Trophoblast cell (in vitro differentiated cells and primary cell): ENCODE measurements at regions not wholly inside any gene's neighbourhood (a gene's known extent, or its start where the extent isn't known, plus 50 kb on each side); places are given as distances from the start of the nearest gene placed in this dataset.

ENCODE experiments used
- DNase-seq, 2 donors: peaks; one replicate each; pipeline ENCODE4 v3.0.0-alpha.2; 2016
- H2AFZ ChIP-seq: 2 replicates; pipeline ENCODE4 v1.6.1; 2013; ENCODE audit warnings: low read length, moderate library complexity, mild to moderate bottlenecking; ENCODE audit not compliant: insufficient read depth, poor library complexity
- H2AK5ac ChIP-seq: 2 replicates; pipeline ENCODE4 v1.6.1; 2013; ENCODE audit warnings: mild to moderate bottlenecking, low read length
- H2BK120ac ChIP-seq: 2 replicates; pipeline ENCODE4 v1.6.1; 2013; ENCODE audit warnings: low read length, mild to moderate bottlenecking, moderate library complexity; ENCODE audit not compliant: insufficient read depth, poor library complexity
- H2BK12ac ChIP-seq: 2 replicates; pipeline ENCODE4 v1.6.1; 2013; ENCODE audit warnings: mild to moderate bottlenecking, low read length, moderate library complexity
- H2BK5ac ChIP-seq: 2 replicates; pipeline ENCODE4 v1.6.1; 2013; ENCODE audit warnings: low read length, low read depth, moderate library complexity, mild to moderate bottlenecking; ENCODE audit not compliant: poor library complexity
- H3K14ac ChIP-seq: 2 replicates; pipeline ENCODE4 v1.6.1; 2013; ENCODE audit warnings: mild to moderate bottlenecking, low read length
- H3K18ac ChIP-seq: 2 replicates; pipeline ENCODE4 v1.6.1; 2013; ENCODE audit warnings: mild to moderate bottlenecking, low read length
- H3K23ac ChIP-seq: 2 replicates; pipeline ENCODE4 v1.6.1; 2013; ENCODE audit warnings: low read length
- H3K27ac ChIP-seq: 2 replicates; pipeline ENCODE4 v1.5.1; 2013; ENCODE audit warnings: low read depth, mild to moderate bottlenecking, inconsistent platforms, low read length, moderate library complexity
- H3K27me3 ChIP-seq: 2 replicates; pipeline ENCODE4 v1.6.1; 2013; ENCODE audit warnings: inconsistent platforms, mild to moderate bottlenecking, low read length, moderate library complexity; ENCODE audit not compliant: insufficient read depth
- H3K36me3 ChIP-seq, 2 experiments: 1 replicate in 1 of 2; 2 replicates in 1 of 2; pipeline ENCODE4 v1.6.1; 2013; ENCODE audit warnings: low read length in 2 of 2, mild to moderate bottlenecking in 2 of 2, moderate library complexity in 1 of 2; ENCODE audit not compliant: insufficient read depth in 2 of 2, control insufficient read depth in 1 of 2
- H3K4ac ChIP-seq: 2 replicates; pipeline ENCODE4 v1.6.1; 2013; ENCODE audit warnings: low read depth, mild to moderate bottlenecking, low read length, moderate library complexity
- H3K4me1 ChIP-seq, 2 experiments: 1 replicate in 1 of 2; 2 replicates in 1 of 2; pipeline ENCODE4 v1.6.1; 2013; ENCODE audit warnings: low read length in 2 of 2, mild to moderate bottlenecking in 2 of 2, moderate library complexity in 1 of 2; ENCODE audit not compliant: insufficient read depth in 2 of 2, control insufficient read depth in 1 of 2
- H3K4me2 ChIP-seq: 2 replicates; pipeline ENCODE4 v1.6.1; 2013; ENCODE audit warnings: inconsistent platforms, mild to moderate bottlenecking, low read length, moderate library complexity
- H3K4me3 ChIP-seq: 2 replicates; pipeline ENCODE4 v1.5.1; 2013; ENCODE audit warnings: mild to moderate bottlenecking, low read depth, low read length, inconsistent platforms
- H3K79me1 ChIP-seq: one replicate; pipeline ENCODE4 v1.6.1; 2013; ENCODE audit warnings: low read length
- H3K79me2 ChIP-seq: 2 replicates; pipeline ENCODE4 v1.6.1; 2013; ENCODE audit warnings: low read length, mild to moderate bottlenecking; ENCODE audit not compliant: control insufficient read depth, insufficient read depth, poor library complexity
- H3K9ac ChIP-seq: 2 replicates; pipeline ENCODE4 v1.6.1; 2013; ENCODE audit warnings: mild to moderate bottlenecking, low read length
- H3K9me3 ChIP-seq: 2 replicates; pipeline ENCODE4 v1.6.1; 2013; ENCODE audit warnings: low read depth, mild to moderate bottlenecking, control low read depth, inconsistent platforms, low read length; ENCODE audit not compliant: insufficient read depth
- H4K12ac ChIP-seq: 2 replicates; pipeline ENCODE4 v1.6.1; 2013; ENCODE audit warnings: low read depth, mild to moderate bottlenecking, low read length, moderate library complexity
- H4K8ac ChIP-seq: 2 replicates; pipeline ENCODE4 v1.6.1; 2013; ENCODE audit warnings: low read depth, mild to moderate bottlenecking, low read length, moderate library complexity
- H4K91ac ChIP-seq: one replicate; pipeline ENCODE4 v1.6.1; 2013; ENCODE audit warnings: low read depth, mild to moderate bottlenecking, low read length, moderate library complexity
- WGBS: extraction: QIAGEN DNeasy Blood & Tissue Kit; methylation state at CpG from one replicate; pipeline ENCODE4 v1.1.7; 2013; ENCODE audit warnings: missing lambda C conversion rate; ENCODE audit not compliant: insufficient read length, insufficient coverage; ENCODE audit errors: extremely low coverage; 5-methylcytosine and 5-hydroxymethylcytosine counted together

GRCh38 chr17:72187556-72187955, 66.7 kb downstream of the SOX9 start:
- H2BK12ac ChIP-seq: no peak overlapping the region
- no peak overlapping the region for H4K91ac ChIP-seq
- no peak overlapping the region for H3K23ac ChIP-seq
- H3K79me2 ChIP-seq: no peaks in the 10 kb centered on the region
- no peak overlapping the region for H3K4ac ChIP-seq
- no peak overlapping the region for H2AFZ ChIP-seq
- H2BK5ac ChIP-seq: no peak overlapping the region
- peaks cover 9% of the 10 kb centered on the region for H3K9me3 ChIP-seq
- H3K27ac ChIP-seq: no peak overlapping the region
- H4K8ac ChIP-seq: no peak overlapping the region
- H3K18ac ChIP-seq: no peak overlapping the region
- WGBS: no CpG with 5 or more reads among the region's 8 CpGs
- no peak overlapping the region for H3K4me3 ChIP-seq
- no peak overlapping the region for H4K12ac ChIP-seq
- H2BK120ac ChIP-seq: no peak overlapping the region
- no peak overlapping the region for H3K4me2 ChIP-seq
- H2AK5ac ChIP-seq: no peak overlapping the region
- H3K14ac ChIP-seq: no peak overlapping the region
- no peak for DNase-seq
- H3K36me3 ChIP-seq: no peaks in the 10 kb centered on the region
- H3K9ac ChIP-seq: no peak overlapping the region
- H3K4me1 ChIP-seq: no peaks in the 10 kb centered on the region
- H3K79me1 ChIP-seq: no peaks in the 10 kb centered on the region
- H3K27me3 ChIP-seq: no peaks in the 10 kb centered on the region

- Histone ChIP-seq H3K79me1 (no peaks in the 10 kb centered on the region), H3K18ac (no peak overlapping the region), H2BK120ac (no peak overlapping the region), H2AFZ (no peak overlapping the region), H2BK5ac (no peak overlapping the region), H2BK12ac (no peak overlapping the region), H3K4me1 (no peaks in the 10 kb centered on the region), H3K27me3 (no peaks in the 10 kb centered on the region), H2AK5ac (no peak overlapping the region), H4K12ac (no peak overlapping the region), H3K36me3 (no peaks in the 10 kb centered on the region), H4K8ac (no peak overlapping the region), H3K9ac (no peak overlapping the region), H3K4me2 (no peak overlapping the region), H3K27ac (no peak overlapping the region), H3K4me3 (no peak overlapping the region), H3K79me2 (no peaks in the 10 kb centered on the region), H3K9me3 (peaks cover 9% of the 10 kb centered on the region), H3K23ac (no peak overlapping the region), H4K91ac (no peak overlapping the region), H3K4ac (no peak overlapping the region), H3K14ac (no peak overlapping the region)
- no CpG with 5 or more reads among the region's 2 CpGs for WGBS
- no peak for DNase-seq
Measured at GRCh38 chr17:72188801-72189200, 68.0 kb downstream of the SOX9 start.

DNA sequence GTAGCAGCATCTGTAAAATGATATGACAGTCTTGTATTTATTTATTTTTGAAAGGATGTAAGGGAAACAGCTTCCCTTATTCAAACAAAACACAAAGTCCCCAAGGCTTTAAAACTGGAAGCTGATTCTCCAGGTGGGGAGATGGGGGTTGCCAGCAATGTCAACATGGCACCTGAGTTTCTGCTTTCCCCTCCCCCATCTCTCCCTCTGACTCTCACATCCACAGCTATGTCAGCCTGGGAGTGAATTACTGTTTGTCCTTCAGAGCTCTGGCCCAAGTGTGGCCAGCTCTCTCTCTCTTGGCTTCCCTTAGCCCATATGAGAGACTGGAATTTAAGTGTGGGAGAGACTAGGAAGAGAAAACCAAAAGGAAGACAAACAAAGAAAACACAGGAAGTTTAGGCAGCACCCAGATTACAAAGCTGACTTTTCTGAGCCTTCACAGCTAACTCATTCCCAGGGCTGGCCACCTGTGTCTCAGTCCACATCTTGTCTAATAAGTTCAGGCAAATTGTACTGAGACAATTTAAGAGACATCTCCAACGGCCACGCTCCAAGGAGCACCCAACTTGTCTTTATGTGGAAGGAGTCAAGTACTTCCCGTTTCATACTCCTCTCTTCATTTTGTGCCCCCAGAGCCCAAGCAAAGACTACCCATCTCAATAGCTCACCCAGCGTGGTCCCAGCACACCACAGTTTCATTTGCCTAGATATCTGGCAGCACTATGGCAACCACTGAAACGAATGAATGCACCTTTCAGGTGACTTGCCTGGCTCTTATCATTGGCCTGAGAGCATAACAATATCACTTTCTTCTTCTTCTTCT, 69.2 kb downstream of the SOX9 start:
- H3K23ac ChIP-seq: no peak overlapping the region
- no CpG with 5 or more reads among the region's 5 CpGs for WGBS

DNA sequence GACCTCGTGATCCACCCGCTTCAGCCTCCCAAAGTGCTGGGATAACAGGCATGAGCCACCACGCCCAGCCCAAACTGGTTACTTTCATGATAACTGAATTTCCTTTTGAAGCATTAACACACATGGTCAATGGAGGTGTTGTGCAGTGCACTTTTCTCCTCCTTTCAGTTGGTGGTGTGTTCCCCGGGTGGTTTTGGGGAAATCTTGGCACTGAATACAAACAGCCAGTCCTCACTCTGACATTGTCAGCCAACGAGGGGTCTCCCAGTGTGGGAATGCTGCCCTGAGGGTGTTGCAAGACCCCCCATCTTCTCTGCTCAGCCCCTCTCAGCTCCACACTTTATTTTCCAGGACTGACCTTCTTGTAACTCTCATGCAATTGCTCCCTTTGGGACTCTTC, 70.5 kb downstream of the SOX9 start:
- no peak overlapping the region for H3K4me2 ChIP-seq
- no peak overlapping the region for H3K27ac ChIP-seq
- H3K23ac ChIP-seq: no peak overlapping the region
- no peaks in the 10 kb centered on the region for H3K36me3 ChIP-seq
- no peak overlapping the region for H2BK5ac ChIP-seq
- H2AK5ac ChIP-seq: no peak overlapping the region
- H4K12ac ChIP-seq: no peak overlapping the region
- no peak overlapping the region for H3K9ac ChIP-seq
- H3K4me3 ChIP-seq: no peak overlapping the region
- WGBS: no CpG with 5 or more reads among the region's 5 CpGs
- H3K18ac ChIP-seq: no peak overlapping the region
- no peaks in the 10 kb centered on the region for H3K27me3 ChIP-seq
- H3K79me1 ChIP-seq: no peaks in the 10 kb centered on the region
- peaks cover 9% of the 10 kb centered on the region for H3K9me3 ChIP-seq
- H3K14ac ChIP-seq: no peak overlapping the region
- no peak overlapping the region for H2AFZ ChIP-seq
- H2BK120ac ChIP-seq: no peak overlapping the region
- no peak overlapping the region for H4K8ac ChIP-seq
- H3K79me2 ChIP-seq: no peaks in the 10 kb centered on the region
- H4K91ac ChIP-seq: no peak overlapping the region
- H3K4ac ChIP-seq: no peak overlapping the region
- no peak overlapping the region for H2BK12ac ChIP-seq
- no peaks in the 10 kb centered on the region for H3K4me1 ChIP-seq
- DNase-seq: no peak

More for the DNA sequence above, 69.2 kb downstream of the SOX9 start:
- H3K36me3 ChIP-seq: no peaks in the 10 kb centered on the region
- H2AFZ ChIP-seq: no peak overlapping the region
- no peak overlapping the region for H4K91ac ChIP-seq
- H2BK120ac ChIP-seq: no peak overlapping the region
- H3K27me3 ChIP-seq: no peaks in the 10 kb centered on the region
- no peak overlapping the region for H3K14ac ChIP-seq
- H3K9ac ChIP-seq: no peak overlapping the region
- H3K4me2 ChIP-seq: no peak overlapping the region
- no peak overlapping the region for H3K18ac ChIP-seq
- no peak overlapping the region for H2AK5ac ChIP-seq
- no peak overlapping the region for H2BK5ac ChIP-seq
- no peak overlapping the region for H4K8ac ChIP-seq
- no peaks in the 10 kb centered on the region for H3K79me2 ChIP-seq
- H4K12ac ChIP-seq: no peak overlapping the region
- no peak overlapping the region for H3K4ac ChIP-seq
- H3K4me1 ChIP-seq: no peaks in the 10 kb centered on the region
- H3K79me1 ChIP-seq: no peaks in the 10 kb centered on the region
- H3K27ac ChIP-seq: no peak overlapping the region
- H3K9me3 ChIP-seq: peaks cover 9% of the 10 kb centered on the region
- no peak overlapping the region for H3K4me3 ChIP-seq
- H2BK12ac ChIP-seq: no peak overlapping the region
- DNase-seq: no peak
